Neural progenitor cell (in vitro differentiated cells): ENCODE measurements at regions not wholly inside any gene's neighbourhood (a gene's known extent, or its start where the extent isn't known, plus 50 kb on each side); places are given as distances from the start of the nearest gene placed in this dataset.

Experiments
- CTCF ChIP-seq: fragments of 200-600 bp; sonication (generic); IDR thresholded peaks from 2 replicates; pipeline ENCODE4 v1.5.1; 2017; ENCODE audit warnings: antibody characterized with exemption, mild to moderate bottlenecking
- EZH2 ChIP-seq: fragments of 200-600 bp; sonication (generic); IDR thresholded peaks from 2 replicates; pipeline ENCODE4 v1.6.1; 2017; ENCODE audit warnings: antibody characterized with exemption, mild to moderate bottlenecking, moderate library complexity

- TF ChIP-seq CTCF (no peak), EZH2 (no peak)
Observed at GRCh38 chr21:16625491-16625890, 887.4 kb upstream of the CXADR start.
